NB4 (cell line): ENCODE measurements at regions not wholly inside any gene's neighbourhood (a gene's known extent, or its start where the extent isn't known, plus 50 kb on each side); places are given as distances from the start of the nearest gene placed in this dataset.

Source experiments
- DNase-seq: peaks from one replicate; pipeline ENCODE4 v3.0.0; 2010; ENCODE audit warnings: low read depth
- H3K4me3 ChIP-seq: one replicate; pipeline ENCODE4 v1.5.1; 2011; ENCODE audit warnings: mild to moderate bottlenecking, low read depth, low read length, moderate library complexity
- MAX ChIP-seq: IDR thresholded peaks from 2 replicates; pipeline ENCODE4 v1.6.1; 2011; ENCODE audit warnings: low read depth, low read length
- MYC ChIP-seq: IDR thresholded peaks from 2 replicates; pipeline ENCODE4 v1.6.1; 2011; ENCODE audit warnings: low read depth, low read length
- POLR2A ChIP-seq: IDR thresholded peaks from 2 replicates; pipeline ENCODE4 v1.6.1; 2011; ENCODE audit warnings: mild to moderate bottlenecking; ENCODE audit not compliant: insufficient read length; ENCODE audit errors: extremely low read depth
- TF ChIP-seq, protein P1 (sequence below): IDR thresholded peaks from one replicate; pipeline ENCODE4 v1.5.1; 2012; ENCODE audit warnings: low read depth, low read length

GRCh38 chr20:11252447-11252846 lies 578.6 kb upstream of the JAG1 start:
- H3K4me3 ChIP-seq = no peak overlapping the region

GRCh38 chr20:11255455-11255854 lies 581.7 kb upstream of the JAG1 start:
- DNase-seq = no peak
- no peak overlapping the region for H3K4me3 ChIP-seq
- no peak for TF ChIP-seq MYC
- TF ChIP-seq, protein P1, sequence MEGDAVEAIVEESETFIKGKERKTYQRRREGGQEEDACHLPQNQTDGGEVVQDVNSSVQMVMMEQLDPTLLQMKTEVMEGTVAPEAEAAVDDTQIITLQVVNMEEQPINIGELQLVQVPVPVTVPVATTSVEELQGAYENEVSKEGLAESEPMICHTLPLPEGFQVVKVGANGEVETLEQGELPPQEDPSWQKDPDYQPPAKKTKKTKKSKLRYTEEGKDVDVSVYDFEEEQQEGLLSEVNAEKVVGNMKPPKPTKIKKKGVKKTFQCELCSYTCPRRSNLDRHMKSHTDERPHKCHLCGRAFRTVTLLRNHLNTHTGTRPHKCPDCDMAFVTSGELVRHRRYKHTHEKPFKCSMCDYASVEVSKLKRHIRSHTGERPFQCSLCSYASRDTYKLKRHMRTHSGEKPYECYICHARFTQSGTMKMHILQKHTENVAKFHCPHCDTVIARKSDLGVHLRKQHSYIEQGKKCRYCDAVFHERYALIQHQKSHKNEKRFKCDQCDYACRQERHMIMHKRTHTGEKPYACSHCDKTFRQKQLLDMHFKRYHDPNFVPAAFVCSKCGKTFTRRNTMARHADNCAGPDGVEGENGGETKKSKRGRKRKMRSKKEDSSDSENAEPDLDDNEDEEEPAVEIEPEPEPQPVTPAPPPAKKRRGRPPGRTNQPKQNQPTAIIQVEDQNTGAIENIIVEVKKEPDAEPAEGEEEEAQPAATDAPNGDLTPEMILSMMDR = no peak
- TF ChIP-seq POLR2A = no peak
- no peak for TF ChIP-seq MAX

More at GRCh38 chr20:11252447-11252846, 578.6 kb upstream of the JAG1 start:
- DNase-seq = no peak
- TF ChIP-seq MAX = no peak
- no peak for TF ChIP-seq MYC
- TF ChIP-seq, protein P1 = no peak
- TF ChIP-seq POLR2A = no peak

GRCh38 chr20:11255860-11256259 lies 582.1 kb upstream of the JAG1 start:
- no peak for DNase-seq
- no peak overlapping the region for H3K4me3 ChIP-seq
- TF ChIP-seq MYC = no peak
- no peak for TF ChIP-seq POLR2A
- TF ChIP-seq, protein P1 = no peak
- no peak for TF ChIP-seq MAX

DNA sequence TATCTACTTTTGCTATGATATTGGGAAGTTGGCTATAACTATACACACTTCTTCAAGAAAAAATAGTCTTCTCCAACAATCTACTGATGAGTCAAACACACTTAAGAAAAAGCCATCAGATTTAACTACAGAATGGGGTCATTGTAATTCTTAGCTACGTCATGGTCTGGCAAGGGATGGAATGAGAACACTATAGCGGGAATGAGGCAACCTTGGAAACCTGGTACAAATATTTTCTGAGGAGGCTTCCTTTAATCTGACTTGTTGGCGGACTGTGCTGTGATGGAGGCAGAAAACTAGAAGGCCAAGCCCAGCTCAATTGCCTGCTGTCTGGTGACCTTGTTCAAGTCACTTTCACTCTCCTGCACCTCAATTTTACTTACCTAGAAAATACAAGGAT lies 586.8 kb upstream of the JAG1 start:
- TF ChIP-seq, protein P1 = no peak
- TF ChIP-seq POLR2A (no peak), MAX (no peak), MYC (no peak)
- no peak overlapping the region for H3K4me3 ChIP-seq
- no peak for DNase-seq

GRCh38 chr20:11261533-11262000 lies 587.8 kb upstream of the JAG1 start:
- no peak for DNase-seq
- no peak overlapping the region for H3K4me3 ChIP-seq
- TF ChIP-seq MAX = no peak
- no peak for TF ChIP-seq MYC
- TF ChIP-seq, protein P1 = no peak
- no peak for TF ChIP-seq POLR2A

DNA sequence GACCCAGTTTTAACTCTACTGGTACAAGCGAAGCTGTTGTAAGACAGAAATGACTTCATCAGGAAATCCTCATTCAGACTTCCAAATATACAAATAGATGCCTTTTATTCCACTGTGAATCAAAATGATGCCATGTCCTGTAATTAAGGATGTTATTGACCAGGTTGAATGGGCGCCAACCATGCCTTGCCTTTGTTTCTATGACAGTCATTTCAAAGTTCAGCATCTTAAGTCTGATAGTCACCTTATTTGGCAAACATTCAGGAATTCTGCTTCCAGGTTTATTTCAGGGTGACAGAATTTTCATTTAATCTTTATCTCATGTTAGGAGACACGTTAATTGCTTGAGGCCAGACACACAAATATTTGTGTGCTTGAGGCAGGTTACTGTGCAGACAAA lies 592.8 kb upstream of the JAG1 start:
- no peak for DNase-seq
- TF ChIP-seq MYC = no peak
- H3K4me3 ChIP-seq = no peak overlapping the region
